ENCODE measurements at regions not wholly inside any gene's neighbourhood (a gene's known extent, or its start where the extent isn't known, plus 50 kb on each side); places are given as distances from the start of the nearest gene placed in this dataset.

- H3K4me3 ChIP-seq: no peak overlapping the region
- no peaks in the 10 kb centered on the region for H3K27me3 ChIP-seq
- TF ChIP-seq POLR2AphosphoS5 (IDR thresholded peaks at IDR 0.05): no peak
- no peak for TF ChIP-seq POLR2A (IDR thresholded peaks at IDR 0.05)
- TF ChIP-seq EP300 (IDR thresholded peaks at IDR 0.05; ENCODE audit: low read depth): no peak
- H3K36me3 ChIP-seq: no peaks in the 10 kb centered on the region
- H3K4me1 ChIP-seq: no peaks in the 10 kb centered on the region
- 69 to 78% methylated on average over 5 of the region's 5 CpGs for WGBS, 2 donors (ENCODE audit: low coverage in 1 of 2)
- intact Hi-C loops (cut with DNase I; ENCODE audit: low total_unique reads) (no loop called here), in situ Hi-C loops (cut with MboI; ENCODE audit: low pct_ligation_motif_present in 1 of 4, low pct_unique_long_range_greater_than_20kb in 1 of 4, low sequenced_read_pairs in 3 of 4) (no loop called here)
- H3K27ac ChIP-seq: no peak overlapping the region
- no peak for DNase-seq
- no peaks in the 10 kb centered on the region for H3K9me3 ChIP-seq
Observed at GRCh38 chr16:73778887-73779286, 517.7 kb upstream of the PSMD7 start.

DNA sequence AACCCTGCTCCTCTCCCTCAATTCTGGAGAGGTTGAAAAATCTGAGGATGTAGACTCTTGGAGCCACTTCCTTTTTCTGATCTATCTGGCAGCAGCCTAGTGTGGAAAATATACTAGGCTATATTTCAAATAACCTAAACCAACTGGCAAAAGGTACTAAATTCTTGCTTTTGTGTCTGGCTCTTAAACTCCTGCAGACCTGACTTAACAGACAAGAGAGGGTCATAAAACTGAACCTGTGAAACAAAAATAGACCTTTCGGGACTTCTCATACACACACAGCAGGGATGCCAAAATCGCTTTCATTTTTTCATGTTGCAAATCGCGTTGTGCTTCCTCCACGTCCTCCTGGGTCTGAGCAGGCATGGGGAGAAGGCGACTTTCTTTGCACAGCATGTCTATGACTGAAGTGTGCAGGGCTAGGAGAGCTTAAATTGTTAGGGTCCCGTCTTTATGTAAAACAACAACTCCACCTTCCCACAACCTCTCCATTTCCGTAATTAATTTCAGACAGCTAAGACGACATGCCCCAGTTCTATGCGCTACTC lies 520.7 kb upstream of the PSMD7 start:
- intact Hi-C loops (cut with DNase I; ENCODE audit: low total_unique reads) (no loop called here), in situ Hi-C loops (cut with MboI; ENCODE audit: low pct_ligation_motif_present in 1 of 4, low pct_unique_long_range_greater_than_20kb in 1 of 4, low sequenced_read_pairs in 3 of 4) (no loop called here)
- WGBS, 2 donors (ENCODE audit: low coverage in 1 of 2): 55 to 70% methylated on average over 5 to 10 of the region's 10 CpGs
- H3K27me3 ChIP-seq: no peaks in the 10 kb centered on the region
- H3K4me1 ChIP-seq: no peaks in the 10 kb centered on the region
- H3K9me3 ChIP-seq: no peaks in the 10 kb centered on the region
- no peak for DNase-seq
- H3K27ac ChIP-seq: no peak overlapping the region
- H3K4me3 ChIP-seq: no peak overlapping the region
- TF ChIP-seq POLR2AphosphoS5 (IDR thresholded peaks at IDR 0.05): no peak
- TF ChIP-seq CTCF (IDR thresholded peaks at IDR 0.05): no peak
- no peak for TF ChIP-seq POLR2A (IDR thresholded peaks at IDR 0.05)
- no peak for TF ChIP-seq EP300 (IDR thresholded peaks at IDR 0.05; ENCODE audit: low read depth)
- no peaks in the 10 kb centered on the region for H3K36me3 ChIP-seq

DNA sequence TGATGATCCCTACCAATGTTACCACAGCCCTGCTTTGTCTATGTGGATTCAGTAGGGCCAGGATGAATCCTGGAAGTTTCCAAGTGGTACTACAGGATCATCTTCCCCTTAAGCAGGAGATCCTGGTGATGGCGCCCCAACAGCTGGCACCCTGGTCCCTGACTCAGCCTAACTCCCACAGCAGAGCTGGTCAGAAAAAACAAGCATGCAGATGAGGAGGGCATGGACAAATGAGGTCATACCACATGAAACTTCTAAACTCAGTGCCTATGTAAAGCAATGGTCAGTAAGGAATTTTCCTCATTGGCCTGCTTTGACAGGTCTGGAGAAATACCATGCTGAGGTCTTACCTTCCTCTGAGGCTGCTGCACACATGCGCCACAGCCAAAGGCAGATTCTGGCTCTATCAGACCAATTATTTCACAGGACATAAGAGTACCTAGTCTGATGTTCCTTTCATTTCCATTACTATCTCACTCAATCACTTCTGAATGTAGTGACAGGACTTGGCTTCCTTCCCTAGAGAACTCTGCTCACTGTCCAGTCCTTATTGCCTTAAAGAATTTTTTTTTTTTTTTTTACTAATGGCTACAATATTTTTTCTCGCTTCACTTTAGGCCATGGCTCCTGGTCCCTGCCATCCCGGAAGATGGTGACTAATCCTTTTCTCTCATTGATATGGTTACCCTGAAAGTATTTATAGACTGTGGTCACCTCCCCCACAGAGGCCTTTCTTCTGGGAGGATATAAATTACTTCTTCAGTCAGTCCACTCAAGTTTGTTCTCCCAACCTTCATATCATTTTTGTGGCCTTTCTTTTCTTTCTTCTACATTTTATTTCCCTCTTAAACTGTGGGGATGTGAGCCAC lies 525.2 kb upstream of the PSMD7 start:
- TF ChIP-seq CTCF (IDR thresholded peaks at IDR 0.05): no peak
- WGBS, 2 donors (ENCODE audit: low coverage in 1 of 2): 82% methylated on average over 4 of the region's 4 CpGs; no CpG with 5 or more reads in 1 of the 2 donors

GRCh38 chr16:73768786-73769203 lies 527.8 kb upstream of the PSMD7 start:
- in situ Hi-C loops (cut with MboI; ENCODE audit: low pct_ligation_motif_present in 1 of 4, low pct_unique_long_range_greater_than_20kb in 1 of 4, low sequenced_read_pairs in 3 of 4) (no loop called here), intact Hi-C loops (cut with DNase I; ENCODE audit: low total_unique reads) (no loop called here)
- WGBS, 2 donors (ENCODE audit: low coverage in 1 of 2): 49 to 71% methylated on average over 3 of the region's 3 CpGs
- TF ChIP-seq CTCF (IDR thresholded peaks at IDR 0.05): no peak
- no peak for TF ChIP-seq EP300 (IDR thresholded peaks at IDR 0.05; ENCODE audit: low read depth)
- no peak for TF ChIP-seq POLR2A (IDR thresholded peaks at IDR 0.05)
- DNase-seq: no peak
- Histone ChIP-seq H3K4me1 (no peaks in the 10 kb centered on the region), H3K4me3 (no peak overlapping the region), H3K27me3 (no peaks in the 10 kb centered on the region), H3K9me3 (no peaks in the 10 kb centered on the region), H3K36me3 (no peaks in the 10 kb centered on the region), H3K27ac (no peak overlapping the region)

More for the DNA sequence above, 525.2 kb upstream of the PSMD7 start:
- H3K9me3 ChIP-seq: no peaks in the 10 kb centered on the region
- no peaks in the 10 kb centered on the region for H3K36me3 ChIP-seq
- H3K27me3 ChIP-seq: no peaks in the 10 kb centered on the region
- no peak overlapping the region for H3K4me3 ChIP-seq
- H3K4me1 ChIP-seq: no peaks in the 10 kb centered on the region
- DNase-seq: no peak
- intact Hi-C loops (cut with DNase I; ENCODE audit: low total_unique reads) (no loop called here), in situ Hi-C loops (cut with MboI; ENCODE audit: low pct_ligation_motif_present in 1 of 4, low pct_unique_long_range_greater_than_20kb in 1 of 4, low sequenced_read_pairs in 3 of 4) (no loop called here)
- no peak overlapping the region for H3K27ac ChIP-seq
